Inflammatory macrophage treated with lipopolysaccharide for 4 hours (primary cell): ENCODE measurements at regions not wholly inside any gene's neighbourhood (a gene's known extent, or its start where the extent isn't known, plus 50 kb on each side); places are given as distances from the start of the nearest gene placed in this dataset.
"Not testable (repeated sequence)": the region's sequence is repeated elsewhere in the genome, so short reads cannot be mapped to it uniquely, and the experiment has no call there.

Experiments
- DNase-seq: peaks from one replicate; pipeline ENCODE4 v3.0.0-alpha.2; 2020

GRCh38 chr1:207243442-207244408 is 77.8 kb upstream of the CD55 start:
- no peak for DNase-seq

DNA sequence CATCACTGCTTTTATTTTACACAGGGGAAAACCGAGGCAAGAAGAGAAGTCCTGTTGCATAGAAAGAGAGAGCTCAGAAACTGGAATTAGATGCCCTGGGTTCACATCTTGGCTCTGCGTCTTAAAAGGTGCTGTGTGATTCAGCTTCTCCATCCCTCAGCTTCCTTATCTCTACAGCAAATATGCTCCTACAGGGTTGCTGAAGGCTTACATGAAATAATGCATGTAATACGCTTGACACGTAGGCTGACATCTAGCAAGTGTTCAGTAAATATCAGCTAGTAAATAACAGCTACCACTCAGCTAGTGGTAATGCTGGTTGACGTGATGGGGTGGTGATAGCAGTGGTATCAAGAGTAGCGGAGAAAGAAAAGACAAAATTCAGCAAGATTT is 77.1 kb upstream of the CD55 start:
- no peak for DNase-seq

DNA sequence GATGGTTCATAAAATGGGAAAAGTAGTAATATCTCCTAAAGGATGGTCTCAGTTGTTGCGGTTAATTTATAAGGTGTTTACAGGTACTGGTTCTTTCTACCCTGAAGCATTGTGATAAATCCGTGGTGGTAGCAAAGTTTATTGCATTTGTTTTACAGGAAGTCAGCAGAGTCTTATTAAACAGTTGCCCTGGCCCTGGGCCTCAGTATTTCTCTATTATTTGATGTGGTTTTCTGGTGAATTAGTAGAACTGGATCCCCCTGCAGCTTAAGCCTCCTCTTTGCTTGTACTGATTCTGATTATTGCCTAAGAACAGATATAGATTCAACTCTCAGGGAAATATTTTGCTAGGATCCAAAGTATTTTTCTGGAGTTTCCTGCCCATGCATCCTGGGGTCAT is 76.4 kb upstream of the CD55 start:
- DNase-seq, result no peak

GRCh38 chr1:207248544-207249198 is 72.8 kb upstream of the CD55 start:
- peak; percentile 92 for DNase-seq

DNA sequence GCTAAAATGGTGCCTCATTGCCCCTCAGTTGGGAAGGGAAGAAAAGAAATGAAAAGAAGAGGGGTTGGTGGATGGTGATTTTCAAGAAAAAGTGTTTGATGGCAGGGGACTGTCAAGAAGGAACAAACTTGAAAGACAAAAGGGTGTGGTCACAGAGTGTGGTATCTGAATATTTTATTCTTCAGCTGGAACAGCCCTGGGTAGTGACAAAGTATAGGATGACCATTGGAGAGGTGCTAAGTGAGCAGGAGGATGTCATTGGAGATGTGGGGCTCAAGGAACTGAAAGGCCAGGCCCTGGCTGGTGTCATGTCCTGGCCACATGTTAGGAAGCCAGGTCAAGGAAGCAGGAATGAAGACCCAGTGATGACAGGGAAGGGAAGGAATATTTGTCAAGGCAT is 71.0 kb upstream of the CD55 start:
- no peak for DNase-seq

DNA sequence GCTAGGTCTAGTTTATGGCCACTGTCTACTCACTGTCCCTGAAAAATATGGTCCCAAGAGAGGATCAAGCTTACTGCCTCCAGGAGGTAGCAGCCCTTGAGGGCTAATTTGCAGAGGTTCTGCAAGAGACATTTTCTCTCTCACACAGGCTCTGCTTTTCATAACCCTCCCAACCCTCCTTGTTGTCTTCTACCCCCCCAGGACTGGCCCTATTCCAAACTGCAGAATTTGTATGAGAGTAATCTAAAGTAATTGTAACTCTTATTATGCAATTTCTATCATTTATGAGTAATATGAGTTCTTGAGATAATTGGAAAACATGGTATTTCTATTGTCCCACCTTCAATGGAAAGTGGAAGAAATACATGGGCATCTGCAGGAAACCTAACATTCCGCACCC is 70.4 kb upstream of the CD55 start:
- DNase-seq, result no peak

- DNase-seq, result no peak
Observed at GRCh38 chr1:207256869-207257268, 64.6 kb upstream of the CD55 start.

GRCh38 chr1:207259391-207259790 is 62.1 kb upstream of the CD55 start:
- peak; percentile 39 for DNase-seq

GRCh38 chr1:207261971-207262370 is 59.5 kb upstream of the CD55 start:
- DNase-seq, result no peak

DNA sequence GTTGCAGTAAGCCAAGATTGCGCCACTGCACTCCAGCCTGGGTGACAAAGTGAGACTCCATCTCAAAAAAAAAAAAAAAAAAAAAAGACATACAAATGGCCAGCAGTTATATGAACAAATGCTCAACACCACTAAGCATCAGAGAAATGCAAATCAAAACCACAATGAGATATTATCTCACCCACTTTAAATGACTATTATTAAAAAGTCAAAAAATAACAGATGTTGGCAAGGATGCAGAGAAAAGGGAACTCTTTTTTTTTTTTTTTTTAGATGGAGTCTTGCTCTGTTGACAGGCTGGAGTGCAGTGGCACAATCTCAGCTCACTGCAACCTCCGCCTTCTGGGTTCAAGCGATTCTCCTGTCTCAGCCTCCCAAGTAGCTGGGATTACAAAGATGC is 58.6 kb upstream of the CD55 start:
- not testable (repeated sequence) for DNase-seq

DNA sequence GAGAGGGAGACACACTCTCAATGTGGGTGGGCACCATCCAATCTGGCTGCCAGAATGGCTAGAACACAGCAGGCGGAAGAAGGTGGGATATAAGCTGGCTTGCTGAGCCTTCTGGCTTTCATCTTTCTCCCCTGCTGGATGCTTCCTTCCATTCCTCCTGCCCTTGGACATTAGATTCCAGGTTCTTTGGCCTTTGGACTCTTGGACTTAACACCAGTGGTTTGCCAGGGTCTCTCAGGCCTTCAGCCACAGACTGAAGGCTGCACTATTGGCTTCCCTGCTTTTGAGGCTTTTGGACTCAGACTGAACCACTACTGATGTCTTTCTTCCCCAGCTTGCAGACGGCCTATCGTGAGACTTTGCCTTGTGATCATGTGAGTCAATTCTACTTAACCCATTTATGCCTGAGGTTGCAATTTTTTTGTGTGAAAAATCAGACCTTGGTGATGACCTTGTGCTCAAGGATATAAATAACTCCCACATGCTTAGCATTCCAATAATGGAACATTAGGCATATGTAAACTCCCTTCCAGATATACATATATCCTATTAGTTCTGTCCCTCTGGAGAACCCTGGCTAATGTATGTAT is 56.7 kb upstream of the CD55 start:
- no peak for DNase-seq

GRCh38 chr1:207268337-207268736 is 53.1 kb upstream of the CD55 start:
- no peak for DNase-seq

GRCh38 chr1:207268753-207269511 is 52.5 kb upstream of the CD55 start:
- DNase-seq, result no peak
